GM12878 (cell line): ENCODE measurements at regions not wholly inside any gene's neighbourhood (a gene's known extent, or its start where the extent isn't known, plus 50 kb on each side); places are given as distances from the start of the nearest gene placed in this dataset.
"Not testable (repeated sequence)": the region's sequence is repeated elsewhere in the genome, so short reads cannot be mapped to it uniquely, and the experiment has no call there.

ENCODE experiments used
- ATAC-seq: fragments of 200-7000 bp; cut with Tn5 transposase; 3 replicates; pipeline ENCODE4 v1.9.1; 2020; ENCODE audit warnings: mild to moderate bottlenecking, moderate library complexity
- BruUV-seq: library from RNA; stranded (reverse); fragments of 400-500 nt; replicated peaks from 2 replicates; lab custom pipeline; 2021; lab: Mats Ljungman, UMichigan
- CTCF ChIA-PET: fragments of 300-600 bp; sonication (Branson Sonifier 250); formaldehyde crosslinking; extraction: SDS; loops from one replicate; lab custom pipeline; 2021; ENCODE audit warnings: inconsistent platforms; lab: Yijun Ruan, JAX
- POLR2A ChIA-PET: fragments of 350-600 bp; formaldehyde crosslinking; extraction: SDS; loops from one replicate; lab custom pipeline; 2021; ENCODE audit warnings: inconsistent platforms; lab: Charles Lee
- RAD21 ChIA-PET: fragments of 300-600 bp; sonication (Branson Sonifier 250); formaldehyde crosslinking; loops from one replicate; lab custom pipeline; 2023; ENCODE audit warnings: antibody characterized with exemption; ENCODE audit not compliant: unreplicated experiment; lab: Charles Lee
- SMC1A ChIA-PET: fragments of 300-600 bp; sonication (Branson Sonifier 250); formaldehyde crosslinking; loops from one replicate; lab custom pipeline; 2023; ENCODE audit not compliant: unreplicated experiment, uncharacterized antibody; lab: Charles Lee
- DNase-seq: peaks from one replicate; pipeline ENCODE4 v3.0.0-alpha.2; 2011; ENCODE audit warnings: low read depth, low spot score
- FAIRE-seq: peaks from 3 replicates; lab custom pipeline; 2011; peaks lifted over from hg19 to GRCh38; lab: Jason Lieb, UNC
- H2AFZ ChIP-seq: 2 replicates; pipeline ENCODE4 v1.6.0; 2011; ENCODE audit warnings: low read depth, low read length, control low read depth; ENCODE audit not compliant: control insufficient read depth
- H3K27ac ChIP-seq: 2 replicates; pipeline ENCODE4 v1.5.1; 2011; ENCODE audit warnings: control low read depth; ENCODE audit not compliant: control insufficient read depth, insufficient read depth
- H3K27me3 ChIP-seq, 2 experiments: replicated peaks in 1 of 2; 2 replicates each; pipeline versions ENCODE4 v1.6.0 to v1.6.1; 2011; ENCODE audit warnings: low read length in 1 of 2; ENCODE audit not compliant: control insufficient read depth in 2 of 2, insufficient read depth in 2 of 2
- H3K36me3 ChIP-seq, 2 experiments: 2 replicates each; pipeline ENCODE4 v1.5.1; 2011; ENCODE audit warnings: low read length in 1 of 2; ENCODE audit not compliant: control insufficient read depth in 2 of 2, insufficient read depth in 2 of 2
- H3K4me1 ChIP-seq: 2 replicates; pipeline ENCODE4 v1.6.1; 2011; ENCODE audit warnings: mild to moderate bottlenecking, low read length, moderate library complexity, mixed read lengths; ENCODE audit not compliant: control insufficient read depth, insufficient read depth
- H3K4me2 ChIP-seq: 2 replicates; pipeline ENCODE4 v1.6.0; 2011; ENCODE audit warnings: control low read depth; ENCODE audit not compliant: control insufficient read depth, insufficient read depth
- H3K4me3 ChIP-seq: fragments of 200-600 bp; sonication (generic); 2 replicates; pipeline ENCODE4 v1.5.1; 2016
- H3K79me2 ChIP-seq: 2 replicates; pipeline ENCODE4 v1.6.0; 2011; ENCODE audit warnings: low read length; ENCODE audit not compliant: control insufficient read depth, insufficient read depth
- H3K9ac ChIP-seq: 2 replicates; pipeline ENCODE4 v1.8.0; 2011; ENCODE audit warnings: low read length, control low read depth, mixed read lengths; ENCODE audit not compliant: control insufficient read depth, insufficient read depth
- H3K9me3 ChIP-seq: replicated peaks from 3 replicates; pipeline ENCODE4 v1.5.1; 2011; ENCODE audit warnings: mild to moderate bottlenecking, low read length; ENCODE audit not compliant: control insufficient read depth, insufficient read depth
- H4K20me1 ChIP-seq: 2 replicates; pipeline ENCODE4 v1.6.0; 2011; ENCODE audit not compliant: control insufficient read depth, insufficient read depth
- CREM ChIP-seq: IDR thresholded peaks from 2 replicates; pipeline ENCODE4 v1.6.1; 2014; ENCODE audit warnings: antibody characterized with exemption, low read depth
- FOS ChIP-seq: IDR thresholded peaks from 3 replicates; pipeline ENCODE4 v1.6.1; 2011; ENCODE audit warnings: borderline replicate concordance; ENCODE audit not compliant: insufficient read length; ENCODE audit errors: extremely low read depth
- WGBS: methylation state at CpG from one replicate; pipeline ENCODE4 v1.1.6; 2016; ENCODE audit warnings: low lambda C conversion rate; ENCODE audit not compliant: insufficient replicate concordance, insufficient coverage; ENCODE audit errors: missing lambda C conversion rate; 5-methylcytosine and 5-hydroxymethylcytosine counted together
- in situ Hi-C: fragments of 300-500 bp; cut with MboI; formaldehyde crosslinking; loops from 9 replicates; pipeline ENCODE4 v1.14.3; 2018; ENCODE audit warnings: mixed read lengths
- intact Hi-C: fragments of 100-400 bp; cut with micrococcal nuclease; formaldehyde crosslinking; loops from one replicate; pipeline ENCODE4 v1.14.2; 2022; ENCODE audit not compliant: unreplicated experiment
- TF ChIP-seq, protein P1 (sequence below): fragments of 450-650 bp; formaldehyde crosslinking; IDR thresholded peaks from 2 replicates; pipeline ENCODE4 v1.4.0; 2022; ENCODE audit warnings: mild to moderate bottlenecking, moderate library complexity
- TF ChIP-seq, protein P2 (sequence below): fragments of 450-650 bp; IDR thresholded peaks from 2 replicates; pipeline ENCODE4 v1.6.1; 2016; ENCODE audit warnings: mild to moderate bottlenecking

DNA sequence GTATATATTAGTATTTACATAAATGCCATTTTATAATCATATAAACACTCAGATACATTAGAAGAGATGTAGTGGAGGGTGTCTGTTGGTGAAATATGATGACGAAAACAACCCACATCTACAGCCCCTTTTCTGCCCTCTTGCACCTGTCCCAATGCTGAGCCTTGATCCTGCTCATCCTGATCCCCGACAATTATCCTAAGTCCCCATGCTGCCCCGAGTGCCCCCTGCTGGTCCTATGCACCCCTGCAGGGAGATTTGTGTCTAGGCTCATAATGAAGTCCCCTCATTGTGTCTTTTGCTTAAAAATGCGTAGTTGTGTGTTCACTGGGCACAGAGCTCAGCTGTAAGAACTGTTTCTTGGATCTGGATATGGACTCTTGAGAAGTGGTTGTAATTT lies 554.5 kb downstream of the TMEM121 start (continued):
- TF ChIP-seq, protein P1, sequence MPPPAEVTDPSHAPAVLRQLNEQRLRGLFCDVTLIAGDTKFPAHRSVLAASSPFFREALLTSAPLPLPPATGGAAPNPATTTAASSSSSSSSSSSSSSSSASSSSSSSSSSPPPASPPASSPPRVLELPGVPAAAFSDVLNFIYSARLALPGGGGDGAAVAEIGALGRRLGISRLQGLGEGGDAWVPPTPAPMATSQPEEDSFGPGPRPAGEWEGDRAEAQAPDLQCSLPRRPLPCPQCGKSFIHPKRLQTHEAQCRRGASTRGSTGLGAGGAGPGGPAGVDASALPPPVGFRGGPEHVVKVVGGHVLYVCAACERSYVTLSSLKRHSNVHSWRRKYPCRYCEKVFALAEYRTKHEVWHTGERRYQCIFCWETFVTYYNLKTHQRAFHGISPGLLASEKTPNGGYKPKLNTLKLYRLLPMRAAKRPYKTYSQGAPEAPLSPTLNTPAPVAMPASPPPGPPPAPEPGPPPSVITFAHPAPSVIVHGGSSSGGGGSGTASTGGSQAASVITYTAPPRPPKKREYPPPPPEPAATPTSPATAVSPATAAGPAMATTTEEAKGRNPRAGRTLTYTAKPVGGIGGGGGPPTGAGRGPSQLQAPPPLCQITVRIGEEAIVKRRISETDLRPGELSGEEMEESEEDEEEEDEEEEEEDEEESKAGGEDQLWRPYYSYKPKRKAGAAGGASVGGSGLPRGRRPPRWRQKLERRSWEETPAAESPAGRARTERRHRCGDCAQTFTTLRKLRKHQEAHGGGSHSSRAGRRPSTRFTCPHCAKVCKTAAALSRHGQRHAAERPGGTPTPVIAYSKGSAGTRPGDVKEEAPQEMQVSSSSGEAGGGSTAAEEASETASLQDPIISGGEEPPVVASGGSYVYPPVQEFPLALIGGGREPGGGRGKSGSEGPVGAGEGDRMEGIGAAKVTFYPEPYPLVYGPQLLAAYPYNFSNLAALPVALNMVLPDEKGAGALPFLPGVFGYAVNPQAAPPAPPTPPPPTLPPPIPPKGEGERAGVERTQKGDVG (CRISPR knock-in tag) = no peak
- TF ChIP-seq CREM (no peak), FOS (no peak)
- TF ChIP-seq, protein P2, sequence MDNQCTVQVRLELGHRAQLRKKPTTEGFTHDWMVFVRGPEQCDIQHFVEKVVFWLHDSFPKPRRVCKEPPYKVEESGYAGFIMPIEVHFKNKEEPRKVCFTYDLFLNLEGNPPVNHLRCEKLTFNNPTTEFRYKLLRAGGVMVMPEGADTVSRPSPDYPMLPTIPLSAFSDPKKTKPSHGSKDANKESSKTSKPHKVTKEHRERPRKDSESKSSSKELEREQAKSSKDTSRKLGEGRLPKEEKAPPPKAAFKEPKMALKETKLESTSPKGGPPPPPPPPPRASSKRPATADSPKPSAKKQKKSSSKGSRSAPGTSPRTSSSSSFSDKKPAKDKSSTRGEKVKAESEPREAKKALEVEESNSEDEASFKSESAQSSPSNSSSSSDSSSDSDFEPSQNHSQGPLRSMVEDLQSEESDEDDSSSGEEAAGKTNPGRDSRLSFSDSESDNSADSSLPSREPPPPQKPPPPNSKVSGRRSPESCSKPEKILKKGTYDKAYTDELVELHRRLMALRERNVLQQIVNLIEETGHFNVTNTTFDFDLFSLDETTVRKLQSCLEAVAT = no peak

DNA sequence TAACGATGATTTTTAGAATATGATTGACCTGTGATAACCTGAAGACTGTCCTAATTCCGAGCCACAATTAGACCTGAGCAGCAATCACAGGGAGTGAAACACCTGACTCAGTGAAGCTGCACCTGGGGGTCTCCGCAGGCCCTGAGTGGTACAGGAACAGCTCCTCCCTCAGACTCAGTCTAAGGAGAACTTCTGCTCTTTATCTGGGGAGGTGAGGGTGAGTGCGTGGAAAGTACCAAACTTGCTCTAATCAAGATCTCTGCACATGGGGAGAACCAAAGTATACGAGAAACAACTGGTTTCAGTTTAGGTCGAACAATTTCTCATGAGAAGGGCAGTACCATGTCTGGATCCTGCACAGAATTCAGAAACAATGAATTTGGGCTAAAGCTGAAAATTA lies 555.3 kb downstream of the TMEM121 start:
- H3K9me3 ChIP-seq, H3K4me3 ChIP-seq, in situ Hi-C loops, DNase-seq, H3K36me3 ChIP-seq, H3K27ac ChIP-seq, H3K4me2 ChIP-seq, H3K27me3 ChIP-seq, FAIRE-seq, H2AFZ ChIP-seq, ATAC-seq, SMC1A ChIA-PET, H3K9ac ChIP-seq, H4K20me1 ChIP-seq, POLR2A ChIA-PET, CTCF ChIA-PET, BruUV-seq, RAD21 ChIA-PET, intact Hi-C loops, H3K79me2 ChIP-seq, H3K4me1 ChIP-seq: not testable (repeated sequence)
- no CpG with 5 or more reads among the region's 6 CpGs for WGBS
